Progenitor cell of endocrine pancreas (in vitro differentiated cells): ENCODE measurements at regions not wholly inside any gene's neighbourhood (a gene's known extent, or its start where the extent isn't known, plus 50 kb on each side); places are given as distances from the start of the nearest gene placed in this dataset.
"Not testable (repeated sequence)": the region's sequence is repeated elsewhere in the genome, so short reads cannot be mapped to it uniquely, and the experiment has no call there.

Experiments
- DNase-seq: peaks from one replicate; pipeline ENCODE4 v3.0.0; 2021; ENCODE audit warnings: low spot score; ENCODE audit not compliant: unreplicated experiment
- H3K27ac Mint-ChIP-seq: 2 replicates; pipeline ENCODE4 v1.8.0; 2021; ENCODE audit warnings: mild to moderate bottlenecking, moderate library complexity, mixed read lengths
- H3K27me3 Mint-ChIP-seq: 2 replicates; pipeline ENCODE4 v1.8.0; 2021; ENCODE audit warnings: mixed read lengths
- H3K36me3 Mint-ChIP-seq: 2 replicates; pipeline ENCODE4 v1.8.0; 2022; ENCODE audit warnings: mixed read lengths; ENCODE audit not compliant: insufficient read depth
- H3K4me1 Mint-ChIP-seq: 2 replicates; pipeline ENCODE4 v1.8.0; 2021; ENCODE audit warnings: low read depth, mixed read lengths
- H3K4me3 Mint-ChIP-seq: 2 replicates; pipeline ENCODE4 v1.8.0; 2021; ENCODE audit warnings: low read depth, mild to moderate bottlenecking, moderate library complexity, mixed read lengths
- H3K9me3 Mint-ChIP-seq: 2 replicates; pipeline ENCODE4 v1.8.0; 2021; ENCODE audit warnings: low read depth, mixed read lengths
- TF ChIP-seq, protein P1 (sequence below): fragments of 200-600 bp; sonication (generic); IDR thresholded peaks from one replicate; pipeline ENCODE4 v1.5.0; 2021; ENCODE audit warnings: antibody characterized with exemption, mild to moderate bottlenecking; ENCODE audit not compliant: unreplicated experiment

DNA sequence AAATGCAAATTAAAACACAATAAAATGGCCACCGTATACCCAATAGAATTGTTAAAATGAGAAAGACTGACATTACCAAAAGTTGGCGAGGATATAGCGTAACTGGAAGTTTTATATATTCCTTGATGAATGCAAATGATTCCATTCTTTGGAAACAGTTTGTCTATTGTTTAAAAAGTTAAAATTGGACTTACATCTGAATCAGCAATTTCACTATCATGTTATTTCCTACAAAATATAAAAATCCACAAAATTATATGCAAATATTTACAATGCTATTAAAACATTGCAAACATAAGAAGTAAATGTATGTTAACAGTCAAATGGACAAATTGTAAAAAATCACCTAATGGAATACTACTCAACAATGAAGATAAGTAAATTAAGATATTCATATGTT, 852.2 kb upstream of the NDST4 start:
- Mint-ChIP-seq H3K4me3 (no peak overlapping the region), H3K4me1 (no peaks in the 10 kb centered on the region), H3K27ac (no peak overlapping the region), H3K27me3 (no peaks in the 10 kb centered on the region), H3K9me3 (no peaks in the 10 kb centered on the region), H3K36me3 (no peaks in the 10 kb centered on the region)
- TF ChIP-seq, protein P1, sequence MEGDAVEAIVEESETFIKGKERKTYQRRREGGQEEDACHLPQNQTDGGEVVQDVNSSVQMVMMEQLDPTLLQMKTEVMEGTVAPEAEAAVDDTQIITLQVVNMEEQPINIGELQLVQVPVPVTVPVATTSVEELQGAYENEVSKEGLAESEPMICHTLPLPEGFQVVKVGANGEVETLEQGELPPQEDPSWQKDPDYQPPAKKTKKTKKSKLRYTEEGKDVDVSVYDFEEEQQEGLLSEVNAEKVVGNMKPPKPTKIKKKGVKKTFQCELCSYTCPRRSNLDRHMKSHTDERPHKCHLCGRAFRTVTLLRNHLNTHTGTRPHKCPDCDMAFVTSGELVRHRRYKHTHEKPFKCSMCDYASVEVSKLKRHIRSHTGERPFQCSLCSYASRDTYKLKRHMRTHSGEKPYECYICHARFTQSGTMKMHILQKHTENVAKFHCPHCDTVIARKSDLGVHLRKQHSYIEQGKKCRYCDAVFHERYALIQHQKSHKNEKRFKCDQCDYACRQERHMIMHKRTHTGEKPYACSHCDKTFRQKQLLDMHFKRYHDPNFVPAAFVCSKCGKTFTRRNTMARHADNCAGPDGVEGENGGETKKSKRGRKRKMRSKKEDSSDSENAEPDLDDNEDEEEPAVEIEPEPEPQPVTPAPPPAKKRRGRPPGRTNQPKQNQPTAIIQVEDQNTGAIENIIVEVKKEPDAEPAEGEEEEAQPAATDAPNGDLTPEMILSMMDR, result no peak
- no peak for DNase-seq

DNA sequence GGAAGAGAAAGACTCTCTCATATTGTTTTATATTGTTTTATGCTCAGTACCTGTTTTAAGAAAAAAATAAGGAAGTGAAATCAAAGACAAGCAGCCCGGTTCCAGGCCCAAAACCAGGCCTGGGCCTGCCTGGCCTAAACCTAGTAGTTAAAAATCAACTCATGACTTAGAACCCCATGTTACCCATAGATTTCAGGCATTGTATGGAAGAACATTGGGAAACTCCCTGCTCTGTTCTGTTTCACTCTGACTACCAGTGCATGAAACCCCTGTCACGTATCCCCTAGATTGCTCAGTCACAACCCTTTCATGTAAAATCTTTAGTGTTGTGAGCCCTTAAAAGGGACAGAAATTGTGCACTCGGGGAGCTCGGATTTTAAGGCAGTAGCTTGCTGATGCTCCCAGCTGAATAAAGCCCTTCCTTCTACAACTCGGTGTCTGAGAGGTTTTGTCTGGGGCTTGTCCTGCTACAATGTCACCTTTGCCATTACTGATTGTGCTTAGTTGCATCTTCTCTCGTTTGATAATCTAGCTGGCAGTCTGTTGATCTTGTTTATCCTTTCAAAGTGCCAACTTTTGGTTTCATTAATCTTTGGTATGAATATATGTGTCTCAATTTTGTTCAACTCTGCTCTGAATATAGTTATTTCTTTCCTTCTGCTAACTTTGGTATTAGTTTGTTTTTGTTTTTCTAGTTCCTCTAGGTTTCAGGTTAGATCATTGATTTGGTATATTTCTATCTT, 842.8 kb upstream of the NDST4 start:
- not testable (repeated sequence) for H3K4me1 Mint-ChIP-seq, H3K27me3 Mint-ChIP-seq, H3K36me3 Mint-ChIP-seq

DNA sequence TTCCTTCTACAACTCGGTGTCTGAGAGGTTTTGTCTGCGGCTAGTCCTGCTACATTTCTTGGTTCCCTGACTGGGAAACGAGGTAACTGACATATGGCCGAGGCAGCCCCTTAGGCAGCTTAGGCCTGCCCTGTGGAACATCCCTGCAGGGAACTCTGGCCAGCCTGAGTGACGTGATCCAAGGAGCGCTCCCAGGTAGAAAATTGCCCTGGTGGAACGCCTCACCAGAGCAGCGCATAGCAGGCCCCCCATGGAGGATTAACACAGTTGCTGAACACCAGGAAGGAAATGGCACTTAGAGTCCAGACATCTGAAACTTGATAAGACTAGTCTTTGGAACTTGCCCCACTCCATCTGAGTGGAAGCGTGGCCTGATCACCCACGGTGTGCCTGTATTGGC, 837.4 kb upstream of the NDST4 start:
- DNase-seq, result no peak
- H3K27me3 Mint-ChIP-seq, result no peaks in the 10 kb centered on the region
- TF ChIP-seq, protein P1, result no peak
- no peak overlapping the region for H3K27ac Mint-ChIP-seq
- H3K4me3 Mint-ChIP-seq, result no peak overlapping the region
- no peaks in the 10 kb centered on the region for H3K4me1 Mint-ChIP-seq
- peaks cover 4% of the 10 kb centered on the region for H3K9me3 Mint-ChIP-seq
- H3K36me3 Mint-ChIP-seq, result no peaks in the 10 kb centered on the region

More for the DNA sequence above, 842.8 kb upstream of the NDST4 start:
- H3K4me3 Mint-ChIP-seq, H3K27ac Mint-ChIP-seq, DNase-seq, H3K9me3 Mint-ChIP-seq: not testable (repeated sequence)

- H3K9me3 Mint-ChIP-seq, H3K4me3 Mint-ChIP-seq, H3K4me1 Mint-ChIP-seq: not testable (repeated sequence)
These were observed 836.7 kb upstream of the NDST4 start for GRCh38 chr4:115949974-115950743.

GRCh38 chr4:115945026-115945425, 831.6 kb upstream of the NDST4 start:
- no peak overlapping the region for H3K4me3 Mint-ChIP-seq
- H3K27ac Mint-ChIP-seq, result no peak overlapping the region
- no peaks in the 10 kb centered on the region for H3K27me3 Mint-ChIP-seq

More at GRCh38 chr4:115949974-115950743, 836.7 kb upstream of the NDST4 start:
- DNase-seq, H3K27me3 Mint-ChIP-seq, H3K36me3 Mint-ChIP-seq, H3K27ac Mint-ChIP-seq: not testable (repeated sequence)

GRCh38 chr4:115944146-115944905, 830.9 kb upstream of the NDST4 start:
- no peak for DNase-seq
- TF ChIP-seq, protein P1, result no peak
- Mint-ChIP-seq H3K4me3 (no peak overlapping the region), H3K27ac (no peak overlapping the region), H3K36me3 (no peaks in the 10 kb centered on the region), H3K27me3 (no peaks in the 10 kb centered on the region), H3K4me1 (no peaks in the 10 kb centered on the region), H3K9me3 (peaks cover 5% of the 10 kb centered on the region)

More at GRCh38 chr4:115945026-115945425, 831.6 kb upstream of the NDST4 start:
- TF ChIP-seq, protein P1, result no peak
- no peak for DNase-seq
- Mint-ChIP-seq H3K9me3 (peaks cover 5% of the 10 kb centered on the region), H3K4me1 (no peaks in the 10 kb centered on the region), H3K36me3 (no peaks in the 10 kb centered on the region)
